IMR-90 (cell line): ENCODE measurements at regions not wholly inside any gene's neighbourhood (a gene's known extent, or its start where the extent isn't known, plus 50 kb on each side); places are given as distances from the start of the nearest gene placed in this dataset.

ENCODE experiments used
- ATAC-seq: fragments of 200-7000 bp; cut with Tn5 transposase; 2 replicates; pipeline ENCODE4 v1.9.1; 2020; ENCODE audit warnings: low read depth, mild to moderate bottlenecking, moderate library complexity
- BruUV-seq: library from RNA; stranded (reverse); fragments of 400-500 nt; replicated peaks from 2 replicates; lab custom pipeline; 2021; lab: Mats Ljungman, UMichigan
- CTCF ChIA-PET: fragments of 300-600 bp; formaldehyde crosslinking; extraction: SDS; loops from one replicate; lab custom pipeline; 2021; ENCODE audit warnings: antibody characterized with exemption; lab: Yijun Ruan, JAX
- POLR2A ChIA-PET: fragments of 300-600 bp; sonication (Branson Sonifier 250); formaldehyde crosslinking; loops from one replicate; lab custom pipeline; 2022; ENCODE audit warnings: antibody characterized with exemption; ENCODE audit not compliant: unreplicated experiment; lab: Charles Lee
- DNase-seq: peaks from one replicate; pipeline ENCODE4 v3.0.0; 2013
- H2AFZ ChIP-seq: replicated peaks from 2 replicates; pipeline ENCODE3; 2013; ENCODE audit warnings: low read length, mild to moderate bottlenecking; ENCODE audit not compliant: poor library complexity
- H2AK5ac ChIP-seq: 2 replicates; pipeline ENCODE4 v1.6.1; 2013; ENCODE audit warnings: low read depth, low read length, inconsistent platforms
- H2AK9ac ChIP-seq: replicated peaks from 2 replicates; pipeline ENCODE3; 2013; ENCODE audit warnings: mild to moderate bottlenecking, low read depth, low read length, moderate library complexity; ENCODE audit not compliant: poor library complexity
- H2BK120ac ChIP-seq: 2 replicates; pipeline ENCODE4 v1.6.1; 2013; ENCODE audit warnings: low read depth, low read length, inconsistent platforms
- H2BK15ac ChIP-seq: 3 replicates; pipeline ENCODE4 v1.6.1; 2013; ENCODE audit warnings: low read depth, low read length, inconsistent platforms
- H2BK20ac ChIP-seq: 2 replicates; pipeline ENCODE4 v1.6.1; 2013; ENCODE audit warnings: low read depth, mild to moderate bottlenecking, inconsistent platforms, low read length, moderate library complexity
- H2BK5ac ChIP-seq: 2 replicates; pipeline ENCODE4 v1.6.1; 2013; ENCODE audit warnings: mild to moderate bottlenecking, low read depth, low read length, inconsistent platforms; ENCODE audit not compliant: poor library complexity, severe bottlenecking
- H3K14ac ChIP-seq: replicated peaks from 2 replicates; pipeline ENCODE4 v1.6.1; 2013; ENCODE audit warnings: low read depth, low read length, inconsistent platforms
- H3K18ac ChIP-seq: 2 replicates; pipeline ENCODE4 v1.6.1; 2013; ENCODE audit warnings: low read depth, low read length, control low read depth
- H3K23ac ChIP-seq: 2 replicates; pipeline ENCODE4 v1.6.1; 2013; ENCODE audit warnings: low read depth, low read length, inconsistent platforms
- H3K27ac ChIP-seq: 2 replicates; pipeline ENCODE4 v1.5.1; 2013; ENCODE audit warnings: mild to moderate bottlenecking, control low read depth, low read length; ENCODE audit not compliant: insufficient read depth
- H3K27me3 ChIP-seq: 2 replicates; pipeline ENCODE4 v1.6.1; 2013; ENCODE audit warnings: low read length; ENCODE audit not compliant: control insufficient read depth, insufficient read depth
- H3K36me3 ChIP-seq: 2 replicates; pipeline ENCODE4 v1.6.1; 2013; ENCODE audit warnings: low read length, mixed read lengths; ENCODE audit not compliant: control insufficient read depth, insufficient read depth
- H3K4ac ChIP-seq: 2 replicates; pipeline ENCODE4 v1.6.1; 2013; ENCODE audit warnings: low read depth, low read length, inconsistent platforms
- H3K4me1 ChIP-seq: 2 replicates; pipeline ENCODE4 v1.6.1; 2013; ENCODE audit warnings: low read length, mixed read lengths; ENCODE audit not compliant: control insufficient read depth, insufficient read depth
- H3K4me2 ChIP-seq: 2 replicates; pipeline ENCODE4 v1.6.1; 2013; ENCODE audit warnings: low read depth, mild to moderate bottlenecking, control low read depth, low read length, moderate library complexity
- H3K4me3 ChIP-seq: 2 replicates; pipeline ENCODE4 v1.5.1; 2013; ENCODE audit warnings: low read depth, mild to moderate bottlenecking, control low read depth, low read length, moderate library complexity; ENCODE audit not compliant: insufficient read depth
- H3K56ac ChIP-seq: 2 replicates; pipeline ENCODE4 v1.6.1; 2013; ENCODE audit warnings: low read length, inconsistent platforms; ENCODE audit not compliant: insufficient read depth; ENCODE audit errors: extremely low read depth
- H3K79me1 ChIP-seq, 2 experiments: 2 replicates each; pipeline ENCODE4 v1.6.1; 2013; ENCODE audit warnings: low read length in 2 of 2, inconsistent platforms in 1 of 2, low read depth in 1 of 2
- H3K9ac ChIP-seq: 2 replicates; pipeline ENCODE4 v1.6.1; 2013; ENCODE audit warnings: low read depth, low read length, control low read depth
- H3K9me1 ChIP-seq: 2 replicates; pipeline ENCODE4 v1.6.1; 2013; ENCODE audit warnings: low read length, inconsistent platforms; ENCODE audit not compliant: insufficient read depth
- H3K9me3 ChIP-seq: 2 replicates; pipeline ENCODE4 v1.6.1; 2013; ENCODE audit warnings: low read length; ENCODE audit not compliant: control insufficient read depth, insufficient read depth
- H4K20me1 ChIP-seq: 2 replicates; pipeline ENCODE4 v1.6.1; 2013; ENCODE audit warnings: low read length, inconsistent platforms; ENCODE audit not compliant: insufficient read depth
- H4K5ac ChIP-seq: 2 replicates; pipeline ENCODE4 v1.6.1; 2013; ENCODE audit warnings: mild to moderate bottlenecking, low read depth, low read length, control low read depth
- H4K8ac ChIP-seq, 2 experiments: 2 replicates each; pipeline ENCODE4 v1.6.1; 2013; ENCODE audit warnings: low read depth in 2 of 2, low read length in 2 of 2, control low read depth in 1 of 2, inconsistent platforms in 1 of 2
- H4K91ac ChIP-seq: 2 replicates; pipeline ENCODE4 v1.6.1; 2013; ENCODE audit warnings: low read depth, low read length, inconsistent platforms; ENCODE audit not compliant: insufficient read depth
- POLR2A ChIP-seq: IDR thresholded peaks from 2 replicates; pipeline ENCODE4 v1.6.1; 2012; ENCODE audit warnings: mild to moderate bottlenecking, low read depth, low read length
- RCOR1 ChIP-seq: IDR thresholded peaks from 2 replicates; pipeline ENCODE4 v1.6.1; 2012; ENCODE audit warnings: mild to moderate bottlenecking, low read length, improper control_type of control experiment; ENCODE audit not compliant: insufficient replicate concordance
- SMC3 ChIP-seq: fragments of 150-350 bp; IDR thresholded peaks from 2 replicates; pipeline ENCODE4 v1.6.1; 2016; ENCODE audit warnings: low read depth, mild to moderate bottlenecking, antibody characterized with exemption, low read length, moderate library complexity
- WGBS, 2 experiments: methylation state at CpG; one replicate each; pipeline versions ENCODE4 v1.1.5 to v1.1.7; 2013; ENCODE audit warnings: missing lambda C conversion rate in 2 of 2; ENCODE audit not compliant: insufficient read length in 1 of 2; ENCODE audit errors: extremely low coverage in 2 of 2; 5-methylcytosine and 5-hydroxymethylcytosine counted together
- dilution Hi-C: fragments of 300-500 bp; cut with HindIII; formaldehyde crosslinking; loops from one replicate; pipeline ENCODE4 v1.14.3; 2018; ENCODE audit warnings: low sequenced_read_pairs; ENCODE audit not compliant: unreplicated experiment
- in situ Hi-C: fragments of 300-500 bp; cut with MboI; formaldehyde crosslinking; loops from 3 replicates; pipeline ENCODE4 v1.14.3; 2019; ENCODE audit warnings: low sequenced_read_pairs, inconsistent platforms, mixed read lengths
- intact Hi-C: fragments of 100-400 bp; cut with micrococcal nuclease; formaldehyde crosslinking; loops from 2 replicates; pipeline ENCODE4 v1.10.0; 2022

DNA sequence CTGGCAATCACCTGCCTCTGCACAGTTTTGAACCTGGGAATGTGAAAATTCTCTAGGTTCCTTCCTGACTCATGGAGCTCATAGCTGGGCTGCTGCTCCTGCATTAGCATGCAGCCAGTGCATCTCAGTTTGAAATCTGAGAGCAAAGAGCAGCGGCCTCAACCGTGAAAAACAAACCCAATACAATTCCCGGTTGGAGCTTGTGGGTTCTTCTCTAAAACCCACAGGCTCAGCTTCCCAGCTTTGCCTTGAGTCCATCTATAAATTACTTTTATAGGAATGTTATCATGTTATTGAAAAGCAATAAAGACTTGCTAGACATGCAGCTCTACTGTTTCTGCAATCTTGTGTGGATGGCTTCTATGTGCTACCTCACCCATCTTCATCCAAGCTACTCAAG, 191.7 kb downstream of the CXCL12 start:
- CTCF ChIA-PET = interaction anchor here (0.9 kb wide), 1 partner anchor 503 kb away, joined by 3 read pairs; no protein-coding TSS in a partner anchor
- no peak overlapping the region for H3K14ac ChIP-seq
- peaks cover 13% of the 10 kb centered on the region for H3K27me3 ChIP-seq
- H3K4me3 ChIP-seq = no peak overlapping the region
- no peak overlapping the region for H4K91ac ChIP-seq
- TF ChIP-seq POLR2A = no peak
- no peak for TF ChIP-seq SMC3
- TF ChIP-seq RCOR1 = no peak
- no peak overlapping the region for H2BK5ac ChIP-seq
- no peak overlapping the region for H3K56ac ChIP-seq
- no peak overlapping the region for H3K9ac ChIP-seq
- no peak overlapping the region for H3K4ac ChIP-seq
- H4K5ac ChIP-seq = no peak overlapping the region
- peaks cover 19% of the 10 kb centered on the region for H3K4me1 ChIP-seq
- no peak overlapping the region for H2BK15ac ChIP-seq
- H3K23ac ChIP-seq = no peak overlapping the region
- H3K27ac ChIP-seq = no peak overlapping the region
- BruUV-seq = no TSS peak
- no CpG with 5 or more reads among the region's 3 CpGs for WGBS, 2 experiments
- no peak overlapping the region for H2BK20ac ChIP-seq
- H2AFZ ChIP-seq = no peak overlapping the region
- H3K79me1 ChIP-seq = no peaks in the 10 kb centered on the region
- peaks cover 12% of the 10 kb centered on the region for H3K9me1 ChIP-seq
- H2BK120ac ChIP-seq = no peak overlapping the region
- no peaks in the 10 kb centered on the region for H3K9me3 ChIP-seq
- H3K36me3 ChIP-seq = no peaks in the 10 kb centered on the region
- POLR2A ChIA-PET = no interaction called here
- ATAC-seq (no peak), DNase-seq (no peak)
- intact Hi-C loops (no loop called here), dilution Hi-C loops (no loop called here), in situ Hi-C loops (no loop called here)
- no peak overlapping the region for H3K18ac ChIP-seq
- peaks cover 3% of the 10 kb centered on the region; the same call in 1 of the 2 replicates for H4K20me1 ChIP-seq
- H4K8ac ChIP-seq = no peak overlapping the region
- H3K4me2 ChIP-seq = no peak overlapping the region
- no peak overlapping the region for H2AK9ac ChIP-seq
- H2AK5ac ChIP-seq = no peak overlapping the region
